Omental fat pad (tissue), 3 donors: ENCODE measurements at regions not wholly inside any gene's neighbourhood (a gene's known extent, or its start where the extent isn't known, plus 50 kb on each side); places are given as distances from the start of the nearest gene placed in this dataset.

Experiments
- ATAC-seq: fragments of 150-250 bp; one replicate; pipeline ENCODE4 v1.9.1; 2016; ENCODE audit warnings: mild to moderate bottlenecking, moderate library complexity; ENCODE audit not compliant: low FRiP score
- DNase-seq: peaks from one replicate; pipeline ENCODE4 v3.0.0-alpha.2; 2019; ENCODE audit warnings: low spot score
- CTCF ChIP-seq, 3 donors: fragments of 450-650 bp; IDR thresholded peaks; one replicate each; pipeline ENCODE4 v1.5.1; 2016 to 2017; ENCODE audit warnings: antibody characterized with exemption in 3 of 3, mild to moderate bottlenecking in 3 of 3, moderate library complexity in 2 of 3

- no peak for ATAC-seq
- no peak for DNase-seq
- no peak for TF ChIP-seq CTCF (IDR thresholded peaks at IDR 0.05)
These were observed 120.8 kb upstream of the POU1F1 start for GRCh38 chr3:87397211-87397610.

- TF ChIP-seq CTCF (IDR thresholded peaks at IDR 0.05) = no peak
- ATAC-seq (no peak), DNase-seq (no peak)
These were observed 114.4 kb upstream of the POU1F1 start for GRCh38 chr3:87390821-87391220.

- DNase-seq (no peak), ATAC-seq (no peak)
- no peak for TF ChIP-seq CTCF (IDR thresholded peaks at IDR 0.05)
These were observed 114.0 kb upstream of the POU1F1 start for GRCh38 chr3:87390353-87390752.

GRCh38 chr3:87375231-87375682, 98.9 kb upstream of the POU1F1 start:
- ATAC-seq = no peak
- no peak for TF ChIP-seq CTCF (IDR thresholded peaks at IDR 0.05)
- DNase-seq = no peak

GRCh38 chr3:87370007-87370406, 93.6 kb upstream of the POU1F1 start:
- ATAC-seq (no peak), DNase-seq (no peak)
- no peak for TF ChIP-seq CTCF (IDR thresholded peaks at IDR 0.05)

- ATAC-seq (no peak), DNase-seq (no peak)
These were observed 91.4 kb upstream of the POU1F1 start for GRCh38 chr3:87367736-87368135.

More at GRCh38 chr3:87367736-87368135, 91.4 kb upstream of the POU1F1 start:
- no peak for TF ChIP-seq CTCF (IDR thresholded peaks at IDR 0.05)
